ENCODE measurements at regions not wholly inside any gene's neighbourhood (a gene's known extent, or its start where the extent isn't known, plus 50 kb on each side); places are given as distances from the start of the nearest gene placed in this dataset.

- no peak overlapping the region for H3K4me3 ChIP-seq
- ChIA-PET POLR2A (no interaction called here), CTCF (interaction anchor here (0.6 kb wide), 1 partner anchor 88 kb away, joined by 3 read pairs; no protein-coding TSS in a partner anchor)
- FAIRE-seq (no peak), ATAC-seq (no peak), DNase-seq (ENCODE audit: low read depth in 1 of 2, low spot score in 1 of 2) (no peak)
- no peaks in the 10 kb centered on the region for H3K9me3 ChIP-seq
- TF ChIP-seq ZNF302 (CRISPR knock-in tag; IDR thresholded peaks at IDR 0.05): no peak
- H3K4me1 ChIP-seq: no peaks in the 10 kb centered on the region
- no peak overlapping the region for H3K4me2 ChIP-seq
- no peak overlapping the region for H3K27ac ChIP-seq
Measured at GRCh38 chr6:91117550-91117949, 530.7 kb upstream of the MAP3K7 start.

GRCh38 chr6:91114123-91114708 is 527.3 kb upstream of the MAP3K7 start:
- 8% methylated on average over 2 of the region's 2 CpGs for WGBS (ENCODE audit: missing lambda C conversion rate)
- CTCF ChIA-PET: no interaction called here
- no peak for FAIRE-seq
- TF ChIP-seq HEYL (CRISPR knock-in tag; IDR thresholded peaks at IDR 0.05) (no peak), HES2 (IDR thresholded peaks at IDR 0.05) (no peak), FOSB (CRISPR knock-in tag; IDR thresholded peaks at IDR 0.05) (no peak), JUNB (IDR thresholded peaks at IDR 0.05) (no peak), ZNF302 (CRISPR knock-in tag; IDR thresholded peaks at IDR 0.05) (no peak), RFX5 (IDR thresholded peaks at IDR 0.05) (no peak)
- Histone ChIP-seq H3K4me3 (no peak overlapping the region), H3K27ac (no peak overlapping the region), H3K4me1 (no peaks in the 10 kb centered on the region), H3K9me3 (no peaks in the 10 kb centered on the region), H3K4me2 (no peak overlapping the region)
- POLR2A ChIA-PET: no interaction called here
- no peak for DNase-seq (ENCODE audit: low read depth in 1 of 2, low spot score in 1 of 2)
- ATAC-seq: no peak

DNA sequence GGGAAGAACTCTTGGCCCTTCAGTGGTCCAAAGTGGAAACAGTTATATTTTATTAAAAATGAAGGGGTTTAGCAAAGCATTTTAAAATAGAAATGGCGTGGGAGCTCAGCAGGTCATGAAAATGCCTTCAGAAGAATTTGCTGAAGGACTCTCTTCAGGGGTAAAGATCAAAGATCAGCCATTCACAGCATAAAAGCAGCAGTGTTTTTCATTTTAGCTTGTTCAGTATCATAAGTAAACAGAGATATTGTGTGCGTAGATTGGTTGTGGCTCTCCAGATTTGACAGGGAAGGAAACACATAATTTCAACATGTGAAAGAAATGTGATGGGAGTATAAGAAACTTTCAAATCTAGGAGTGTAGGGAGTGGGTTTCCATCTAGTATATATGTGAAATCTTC is 519.2 kb upstream of the MAP3K7 start:
- no peak for DNase-seq (ENCODE audit: low read depth in 1 of 2, low spot score in 1 of 2)
- Histone ChIP-seq H3K4me3 (no peak overlapping the region), H3K4me2 (no peak overlapping the region), H3K9me3 (no peaks in the 10 kb centered on the region), H3K27ac (no peak overlapping the region), H3K4me1 (no peaks in the 10 kb centered on the region)
- ChIA-PET POLR2A (no interaction called here), CTCF (no interaction called here)
- 14% methylated on average over 2 of the region's 2 CpGs for WGBS (ENCODE audit: missing lambda C conversion rate)
- no peak for ATAC-seq
- no peak for TF ChIP-seq KDM5A (IDR thresholded peaks at IDR 0.05)
- no peak for TF ChIP-seq USF2 (IDR thresholded peaks at IDR 0.05)
- TF ChIP-seq ZNF302 (CRISPR knock-in tag; IDR thresholded peaks at IDR 0.05): no peak
- TF ChIP-seq RARB (CRISPR knock-in tag; IDR thresholded peaks at IDR 0.05): no peak
- no peak for TF ChIP-seq JUNB (IDR thresholded peaks at IDR 0.05)
- TF ChIP-seq CBX2 (IDR thresholded peaks at IDR 0.05; ENCODE audit: borderline replicate concordance, low read depth): no peak
- no peak for TF ChIP-seq NPAS2 (CRISPR knock-in tag; IDR thresholded peaks at IDR 0.05; ENCODE audit: borderline replicate concordance)
- no peak for TF ChIP-seq HOXA7 (CRISPR knock-in tag; IDR thresholded peaks at IDR 0.05)
- no peak for TF ChIP-seq RCOR1 (IDR thresholded peaks at IDR 0.05; ENCODE audit: low read depth, low read length)
- TF ChIP-seq HMGXB4 (CRISPR knock-in tag; IDR thresholded peaks at IDR 0.05; ENCODE audit: borderline replicate concordance): no peak
- TF ChIP-seq TP53 (CRISPR knock-in tag; IDR thresholded peaks at IDR 0.05): no peak
- TF ChIP-seq ZFP36 (IDR thresholded peaks at IDR 0.05; ENCODE audit: borderline replicate concordance, partially characterized antibody): no peak
- TF ChIP-seq EHMT2 (IDR thresholded peaks at IDR 0.05; ENCODE audit: low read depth): no peak
- no peak for FAIRE-seq

DNA sequence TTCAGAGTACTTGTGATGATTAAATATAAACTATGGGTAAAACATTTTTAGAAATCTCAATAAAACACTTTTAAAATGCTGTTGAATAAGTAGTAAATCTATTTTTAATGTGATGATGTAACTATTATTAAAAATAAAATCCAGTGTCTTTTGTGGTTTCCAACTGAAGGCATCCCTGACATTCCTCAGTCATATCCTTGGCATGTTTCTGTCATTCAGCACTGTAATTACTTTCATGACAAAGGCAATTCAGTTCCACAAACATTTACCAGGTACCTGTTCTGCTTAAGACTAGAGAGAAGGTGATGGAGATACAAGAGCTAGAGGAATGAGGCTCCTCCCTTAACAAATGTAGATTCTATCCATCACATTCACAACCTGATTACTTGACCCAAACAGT is 518.7 kb upstream of the MAP3K7 start:
- ATAC-seq: no peak
- CTCF ChIA-PET: no interaction called here
- no peak for DNase-seq (ENCODE audit: low read depth in 1 of 2, low spot score in 1 of 2)
- FAIRE-seq: no peak
- POLR2A ChIA-PET: no interaction called here
- H3K9me3 ChIP-seq: no peaks in the 10 kb centered on the region
- TF ChIP-seq RCOR1 (IDR thresholded peaks at IDR 0.05; ENCODE audit: low read depth, low read length): no peak
- TF ChIP-seq PHF8 (IDR thresholded peaks at IDR 0.05; ENCODE audit: borderline replicate concordance, low read depth): no peak
- no peak for TF ChIP-seq HMGXB4 (CRISPR knock-in tag; IDR thresholded peaks at IDR 0.05; ENCODE audit: borderline replicate concordance)
- TF ChIP-seq RFX5 (IDR thresholded peaks at IDR 0.05): no peak
- no peak for TF ChIP-seq HOXA7 (CRISPR knock-in tag; IDR thresholded peaks at IDR 0.05)
- no peak for TF ChIP-seq NR3C1 (IDR thresholded peaks at IDR 0.05)
- no peak for TF ChIP-seq RAD21 (conservative IDR thresholded peaks at IDR 0.05 in 1 of 2, IDR thresholded peaks at IDR 0.05 in 1 of 2)
- TF ChIP-seq POLR2A (IDR thresholded peaks at IDR 0.05; ENCODE audit: low read length): no peak
- TF ChIP-seq MAZ (IDR thresholded peaks at IDR 0.05; ENCODE audit: borderline replicate concordance, low read depth, low read length): no peak
- no peak for TF ChIP-seq ZSCAN20 (CRISPR knock-in tag; IDR thresholded peaks at IDR 0.05)
- no peak for TF ChIP-seq FOSB (CRISPR knock-in tag; IDR thresholded peaks at IDR 0.05)
- TF ChIP-seq KDM1A (IDR thresholded peaks at IDR 0.05; ENCODE audit: low read depth): no peak
- TF ChIP-seq E2F6 (IDR thresholded peaks at IDR 0.05; ENCODE audit: borderline replicate concordance, low read depth): no peak
- no peak overlapping the region for H3K4me2 ChIP-seq
- H3K4me3 ChIP-seq: no peak overlapping the region
- H3K27ac ChIP-seq: no peak overlapping the region
- no peaks in the 10 kb centered on the region for H3K4me1 ChIP-seq
